ENCODE measurements at regions not wholly inside any gene's neighbourhood (a gene's known extent, or its start where the extent isn't known, plus 50 kb on each side); places are given as distances from the start of the nearest gene placed in this dataset.

DNA sequence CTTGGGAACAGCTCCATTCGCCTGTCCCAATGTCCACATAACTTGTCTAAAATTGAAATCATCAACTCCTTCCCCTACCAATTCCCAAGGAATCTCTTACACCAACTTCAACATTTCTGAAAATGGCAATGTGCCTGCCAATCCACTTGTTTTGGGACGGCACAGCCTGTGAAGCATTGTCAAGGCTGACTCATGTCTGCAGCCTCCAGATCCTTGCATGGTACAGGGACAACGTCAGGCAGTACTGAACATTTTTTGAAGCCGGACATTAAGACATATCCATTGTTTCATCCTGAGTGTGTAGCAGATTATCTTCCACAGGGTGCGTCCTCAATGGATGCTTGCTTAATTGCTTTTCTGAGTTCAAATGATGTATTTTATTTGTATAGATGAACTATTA lies 794.1 kb downstream of the BCL11B start:
- TF ChIP-seq ZFX (IDR thresholded peaks at IDR 0.05), result no peak
- TF ChIP-seq, protein P1, sequence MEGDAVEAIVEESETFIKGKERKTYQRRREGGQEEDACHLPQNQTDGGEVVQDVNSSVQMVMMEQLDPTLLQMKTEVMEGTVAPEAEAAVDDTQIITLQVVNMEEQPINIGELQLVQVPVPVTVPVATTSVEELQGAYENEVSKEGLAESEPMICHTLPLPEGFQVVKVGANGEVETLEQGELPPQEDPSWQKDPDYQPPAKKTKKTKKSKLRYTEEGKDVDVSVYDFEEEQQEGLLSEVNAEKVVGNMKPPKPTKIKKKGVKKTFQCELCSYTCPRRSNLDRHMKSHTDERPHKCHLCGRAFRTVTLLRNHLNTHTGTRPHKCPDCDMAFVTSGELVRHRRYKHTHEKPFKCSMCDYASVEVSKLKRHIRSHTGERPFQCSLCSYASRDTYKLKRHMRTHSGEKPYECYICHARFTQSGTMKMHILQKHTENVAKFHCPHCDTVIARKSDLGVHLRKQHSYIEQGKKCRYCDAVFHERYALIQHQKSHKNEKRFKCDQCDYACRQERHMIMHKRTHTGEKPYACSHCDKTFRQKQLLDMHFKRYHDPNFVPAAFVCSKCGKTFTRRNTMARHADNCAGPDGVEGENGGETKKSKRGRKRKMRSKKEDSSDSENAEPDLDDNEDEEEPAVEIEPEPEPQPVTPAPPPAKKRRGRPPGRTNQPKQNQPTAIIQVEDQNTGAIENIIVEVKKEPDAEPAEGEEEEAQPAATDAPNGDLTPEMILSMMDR (conservative IDR thresholded peaks at IDR 0.05), result no peak

DNA sequence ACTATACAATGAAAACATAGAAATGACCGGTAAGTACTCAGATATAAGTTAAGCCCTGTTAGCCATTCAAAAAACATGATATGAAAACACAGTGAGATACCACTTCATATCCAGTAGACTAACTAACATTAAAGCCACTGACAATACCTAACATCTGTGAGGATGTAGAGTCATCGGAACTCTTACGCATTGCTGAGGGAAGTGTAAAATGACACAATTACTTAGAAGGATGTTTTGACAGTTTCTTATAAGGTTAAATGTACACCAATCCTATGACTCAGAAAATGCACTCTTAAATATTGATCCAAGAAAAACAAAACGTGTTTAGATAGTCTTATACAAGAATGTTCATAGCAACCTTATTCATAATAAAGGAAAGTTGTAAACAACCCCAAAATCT lies 782.9 kb downstream of the BCL11B start:
- H3K27ac ChIP-seq, result no peak overlapping the region
- no peak for TF ChIP-seq ZFX (IDR thresholded peaks at IDR 0.05)
- TF ChIP-seq, protein P1 (conservative IDR thresholded peaks at IDR 0.05), result no peak

More for the DNA sequence above, 794.1 kb downstream of the BCL11B start:
- no peak overlapping the region for H3K27ac ChIP-seq

DNA sequence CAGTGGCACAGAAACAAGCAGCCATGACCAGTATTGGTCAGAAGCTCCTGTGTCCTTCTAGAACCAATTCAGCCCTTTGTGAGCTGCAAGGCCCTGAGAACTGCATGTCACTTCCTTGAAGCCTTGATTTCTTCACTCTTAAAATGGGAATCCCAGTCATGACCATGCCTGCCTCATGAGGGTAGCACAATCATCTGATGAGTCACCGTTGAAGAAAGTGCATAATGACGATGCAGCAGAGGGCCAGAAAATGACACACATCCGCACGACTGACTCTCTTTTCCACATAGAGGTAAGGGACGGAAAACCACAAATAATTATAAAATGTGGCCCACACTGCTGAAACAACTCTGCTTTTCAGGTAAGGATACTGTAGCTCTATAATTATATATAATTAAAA lies 777.4 kb downstream of the BCL11B start:
- TF ChIP-seq ZFX (IDR thresholded peaks at IDR 0.05), result no peak
- TF ChIP-seq, protein P1 (conservative IDR thresholded peaks at IDR 0.05), result no peak
- H3K27ac ChIP-seq, result no peak overlapping the region

DNA sequence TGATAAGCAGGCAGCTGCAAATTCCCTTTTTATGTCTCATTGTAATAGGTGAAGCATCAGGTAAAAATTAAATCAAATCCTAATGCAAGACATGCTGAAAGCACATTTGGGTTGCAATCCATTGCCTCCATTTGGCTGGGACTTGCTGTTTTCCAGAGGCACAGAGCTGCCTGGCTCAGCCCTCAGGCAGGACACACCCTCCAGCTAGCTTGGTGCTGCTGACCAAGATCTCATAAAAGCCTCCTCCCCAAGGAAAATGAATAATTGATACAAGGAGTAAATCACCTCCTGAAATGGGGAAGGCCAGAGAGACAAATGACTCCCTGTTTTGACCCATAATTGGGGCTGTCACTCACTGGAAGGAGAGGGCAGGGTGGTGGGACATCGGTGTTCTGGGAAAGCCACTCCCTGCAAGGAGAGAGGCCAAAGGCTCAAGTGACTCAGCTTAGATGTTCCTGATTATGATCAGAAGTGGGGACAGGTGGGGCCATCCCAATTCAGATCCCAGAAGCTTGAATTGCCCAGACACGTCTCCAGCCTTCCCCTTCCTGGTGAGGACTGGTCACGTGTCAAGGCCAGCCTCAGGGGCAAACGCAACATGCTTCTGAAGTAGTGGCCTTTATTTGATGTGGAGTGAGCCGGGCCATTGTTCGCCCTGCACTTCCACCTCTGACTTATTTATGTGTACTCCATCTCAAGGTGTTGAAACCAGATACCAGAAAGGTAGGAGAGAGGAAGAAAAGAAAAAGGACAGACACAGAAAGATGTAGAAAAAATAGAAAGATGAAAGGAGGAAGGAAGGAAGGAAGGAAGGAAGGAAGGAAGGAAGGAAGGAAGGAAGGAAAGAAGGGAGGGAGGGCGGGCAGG lies 773.7 kb downstream of the BCL11B start:
- no peak overlapping the region for H3K27ac ChIP-seq
- TF ChIP-seq, protein P1 (conservative IDR thresholded peaks at IDR 0.05), result no peak
- TF ChIP-seq ZFX (IDR thresholded peaks at IDR 0.05), result no peak

DNA sequence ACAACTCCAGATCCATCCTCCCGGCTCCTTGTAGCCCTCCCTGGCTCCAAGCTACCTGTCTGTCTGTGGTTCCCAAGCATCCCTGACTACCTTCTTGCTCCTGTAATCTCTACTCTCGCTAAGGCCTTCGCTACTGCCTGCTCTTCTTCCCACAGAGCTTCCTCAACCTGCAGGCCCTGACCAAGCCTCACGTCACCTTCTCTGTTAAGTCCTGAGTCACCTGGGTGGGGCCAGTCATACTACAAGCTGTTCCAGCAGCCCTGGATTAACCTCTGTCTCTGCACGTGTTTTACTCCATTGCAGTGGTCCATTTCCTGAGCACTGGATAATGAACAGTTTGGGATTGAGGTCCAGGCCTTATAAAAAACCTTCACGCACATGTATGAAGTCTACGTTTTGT lies 770.7 kb downstream of the BCL11B start:
- H3K27ac ChIP-seq, result no peak overlapping the region
- TF ChIP-seq, protein P1 (conservative IDR thresholded peaks at IDR 0.05), result no peak
- TF ChIP-seq ZFX (IDR thresholded peaks at IDR 0.05), result no peak

DNA sequence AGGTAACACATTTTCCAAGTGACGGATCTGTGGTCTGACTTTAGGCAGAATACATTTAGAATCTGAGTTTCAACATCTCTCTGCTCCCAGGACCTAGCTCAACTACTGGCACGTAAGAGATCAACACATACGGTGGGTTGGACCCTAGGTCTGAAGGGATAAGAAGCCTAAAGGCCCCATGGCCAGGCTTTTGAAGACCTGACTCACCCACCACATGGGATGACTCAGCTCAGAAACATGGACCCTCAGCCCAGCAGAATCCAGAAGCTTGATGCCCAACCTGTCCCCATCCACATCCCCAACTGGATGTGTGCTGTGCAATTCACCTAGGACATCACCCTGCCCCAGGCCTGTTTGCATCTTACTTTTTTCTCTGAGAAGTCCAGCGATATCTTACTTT lies 770.2 kb downstream of the BCL11B start:
- no peak overlapping the region for H3K27ac ChIP-seq
- no peak for TF ChIP-seq ZFX (IDR thresholded peaks at IDR 0.05)
- TF ChIP-seq, protein P1 (conservative IDR thresholded peaks at IDR 0.05), result no peak

DNA sequence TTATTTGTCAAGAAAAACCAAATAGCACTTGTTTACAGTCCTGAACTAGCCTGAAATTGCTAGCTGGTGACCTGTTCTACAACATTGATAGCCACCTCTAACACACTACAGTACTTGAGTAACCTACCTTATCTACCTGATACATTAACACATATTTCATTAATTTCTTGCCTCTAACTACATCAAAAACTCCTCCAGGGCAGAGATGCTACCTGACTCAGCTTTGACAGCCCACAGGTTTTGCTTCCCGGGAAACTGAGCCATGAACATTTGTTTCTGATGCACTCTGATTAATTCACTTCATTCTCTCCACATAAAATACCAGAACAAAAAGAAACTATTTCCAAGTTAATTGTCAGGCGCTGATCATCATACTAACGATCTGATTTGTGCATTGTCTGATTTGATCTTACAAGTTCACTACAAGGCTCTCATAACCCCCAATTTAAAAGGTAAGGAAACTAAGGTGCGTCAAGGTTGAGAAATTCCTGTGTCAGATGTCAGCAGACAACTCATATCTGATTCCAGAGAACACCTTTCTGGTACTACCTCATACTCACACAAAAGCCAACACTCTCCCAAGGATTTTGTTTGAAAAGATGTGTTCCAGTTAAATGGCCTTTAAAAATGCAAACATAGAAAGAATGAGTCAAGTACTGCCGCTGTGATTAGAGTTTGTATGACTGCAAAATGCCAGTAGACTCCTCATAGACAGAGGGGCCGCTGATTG lies 768.7 kb downstream of the BCL11B start:
- TF ChIP-seq, protein P1 (conservative IDR thresholded peaks at IDR 0.05), result no peak
- no peak for TF ChIP-seq ZFX (IDR thresholded peaks at IDR 0.05)
- no peak overlapping the region for H3K27ac ChIP-seq
